Activated T-cell treated with anti-CD3 and anti-CD28 coated beads for 4 hours (primary cell): ENCODE measurements at regions not wholly inside any gene's neighbourhood (a gene's known extent, or its start where the extent isn't known, plus 50 kb on each side); places are given as distances from the start of the nearest gene placed in this dataset.

ENCODE experiments used
- DNase-seq: peaks from one replicate; pipeline ENCODE4 v3.0.0-alpha.2; 2020

DNA sequence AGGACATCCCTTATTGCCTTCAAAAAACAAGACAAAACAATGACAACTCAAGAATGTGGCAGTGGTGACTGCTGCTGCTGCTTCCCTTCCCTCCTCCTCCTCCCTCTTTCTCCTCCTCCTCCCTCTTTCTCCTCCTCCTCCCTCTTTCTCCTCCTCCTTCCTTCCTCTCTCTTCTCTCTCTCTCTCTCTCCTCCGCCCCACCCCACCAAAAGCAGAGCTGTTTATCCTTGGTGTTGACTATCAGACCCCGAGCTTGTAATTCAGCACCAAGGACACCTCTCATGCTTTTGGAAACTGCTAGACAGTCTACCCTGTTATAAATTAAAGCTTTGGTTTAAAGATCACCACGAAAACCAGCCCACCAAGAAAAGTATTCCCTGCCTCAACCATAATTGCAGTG lies 72.4 kb upstream of the IFNAR2 start:
- no peak for DNase-seq

- no peak for DNase-seq
Measured at GRCh38 chr21:33158654-33159053, 71.1 kb upstream of the IFNAR2 start.

DNA sequence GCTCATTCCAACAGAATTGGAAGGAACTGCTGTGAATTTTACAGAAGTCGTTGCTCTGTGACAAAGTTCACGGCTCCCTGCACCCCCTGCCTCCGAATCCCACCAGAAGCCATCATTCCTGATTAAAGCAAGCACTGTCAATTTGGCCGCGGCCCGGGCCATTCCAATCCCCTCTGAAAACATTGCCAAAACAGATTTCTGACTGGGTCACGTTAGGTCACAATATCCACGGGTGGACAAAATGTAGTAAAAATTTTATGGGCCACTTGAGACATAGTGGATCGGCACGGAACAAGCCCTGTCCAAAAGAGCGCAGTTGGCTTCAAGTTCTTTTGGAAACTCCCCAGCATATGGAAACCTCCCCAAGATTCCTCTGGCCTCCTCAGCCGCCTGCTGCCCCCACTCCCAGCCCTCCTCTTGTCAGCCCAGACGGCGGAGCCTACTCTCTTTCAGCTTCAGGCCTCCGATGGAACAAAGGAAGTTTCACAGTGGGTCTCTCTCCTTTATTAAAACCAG lies 67.2 kb upstream of the IFNAR2 start:
- DNase-seq: no peak

DNA sequence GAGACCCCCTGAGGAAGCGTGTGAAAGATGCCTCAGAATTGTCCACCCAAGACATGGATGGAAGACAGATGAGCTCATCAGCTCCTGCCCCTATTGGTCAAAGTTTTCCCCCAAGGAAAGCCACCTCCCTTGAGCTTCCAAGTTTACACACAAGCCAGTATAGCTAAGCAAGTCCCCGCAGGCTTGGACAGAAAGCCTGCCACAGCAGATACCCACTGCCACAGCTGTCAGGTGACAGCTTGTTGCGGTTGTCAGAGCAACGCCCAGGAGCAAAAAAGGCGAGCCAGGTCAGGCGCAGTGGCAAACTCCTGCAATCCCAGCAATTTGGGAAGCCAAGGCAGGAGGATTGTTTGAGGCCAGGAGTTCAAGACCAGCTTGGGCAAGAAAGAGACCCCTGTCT lies 60.9 kb upstream of the IFNAR2 start:
- no peak for DNase-seq

DNA sequence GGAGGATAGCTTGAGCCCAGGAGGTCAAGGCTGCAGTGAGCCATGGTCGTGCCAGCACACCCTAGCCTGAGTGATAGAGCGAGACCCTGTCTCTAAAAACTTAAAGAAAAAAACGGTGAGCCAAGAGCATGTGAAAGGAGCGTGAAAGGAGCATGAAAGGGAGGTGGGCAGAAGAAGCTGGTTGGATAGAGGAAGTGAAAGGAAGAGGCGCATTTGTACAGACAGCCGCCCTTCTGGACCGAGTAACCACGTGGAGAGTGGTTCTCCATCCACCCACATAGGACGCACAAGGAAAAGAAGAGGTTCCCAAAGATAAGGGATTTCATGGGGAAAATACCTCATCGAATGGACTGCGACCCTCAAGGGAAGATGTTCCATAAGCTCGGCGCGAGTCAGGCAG lies 60.4 kb upstream of the IFNAR2 start:
- no peak for DNase-seq

- DNase-seq: no peak
Measured at GRCh38 chr21:33171616-33172169, 58.0 kb upstream of the IFNAR2 start.

DNA sequence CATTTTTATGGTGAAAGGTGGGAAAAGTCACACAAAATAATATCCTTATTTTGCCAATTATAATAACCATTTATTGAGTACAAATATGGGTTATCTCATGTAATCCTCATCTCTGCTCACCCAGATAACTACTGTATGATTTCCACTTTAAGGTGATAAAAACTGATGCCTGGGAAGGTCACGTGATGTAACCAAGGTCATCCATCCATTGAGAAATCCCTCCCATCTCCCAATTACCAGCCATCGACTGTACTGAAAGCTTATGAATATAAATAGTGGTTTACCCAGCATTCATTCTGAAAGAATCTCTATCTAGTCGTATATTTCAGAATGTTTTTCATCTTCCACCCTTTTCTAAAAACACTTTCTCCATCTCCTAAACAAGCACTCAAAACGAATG lies 55.0 kb upstream of the IFNAR2 start:
- DNase-seq: no peak
